ENCODE measurements at regions not wholly inside any gene's neighbourhood (a gene's known extent, or its start where the extent isn't known, plus 50 kb on each side); places are given as distances from the start of the nearest gene placed in this dataset.

GRCh38 chr3:166788936-166789335 is 591.2 kb downstream of the ZBBX start:
- Histone ChIP-seq H3K27ac (ENCODE audit: low read depth in 1 of 2, low read length in 2 of 2) (no peak overlapping the region), H2AFZ (ENCODE audit: insufficient read depth, low read depth, low read length, poor library complexity, severe bottlenecking) (no peak overlapping the region), H3K9me3 (replicated peaks in 1 of 2; ENCODE audit: control insufficient read depth in 1 of 2, insufficient read depth in 1 of 2, low read length in 2 of 2) (peaks cover 4 to 6% of the 10 kb centered on the region in 2 donors), H3K4me3 (replicated peaks in 1 of 3; ENCODE audit: low read depth in 2 of 3, low read length in 3 of 3) (no peak overlapping the region), H3K4me1 (ENCODE audit: control insufficient read depth in 1 of 2, insufficient read depth in 2 of 2, low read length in 2 of 2) (no peaks in the 10 kb centered on the region), H3K4me2 (replicated peaks; ENCODE audit: extremely low read depth, low read length, poor library complexity, severe bottlenecking) (no peak overlapping the region), H3K9ac (ENCODE audit: insufficient read depth, low read length, poor library complexity, severe bottlenecking) (no peak overlapping the region), H3K36me3 (replicated peaks in 1 of 2; ENCODE audit: control insufficient read depth in 1 of 2, insufficient read depth in 2 of 2, low read length in 2 of 2) (no peaks in the 10 kb centered on the region), H3K27me3 (ENCODE audit: control insufficient read depth in 2 of 2, insufficient read depth in 2 of 2, low read length in 2 of 2) (no peaks in the 10 kb centered on the region), H3K79me2 (ENCODE audit: insufficient read depth, low read length) (no peaks in the 10 kb centered on the region), H4K20me1 (ENCODE audit: insufficient read depth, low read length) (no peaks in the 10 kb centered on the region)
- no peak for TF ChIP-seq CTCF (IDR thresholded peaks at IDR 0.05)
- no peaks in the 10 kb centered on the region for H3K36me3 Mint-ChIP-seq
- H3K9me3 Mint-ChIP-seq, result peaks cover 0 to 6% (median 0%) of the 10 kb centered on the region in 7 donors
- H3K4me3 Mint-ChIP-seq, result no peak overlapping the region
- WGBS (ENCODE audit: insufficient coverage), result 100% methylated on average over 2 of the region's 4 CpGs
- H3K27ac Mint-ChIP-seq, result no peak overlapping the region
- intact Hi-C loops (cut with micrococcal nuclease), result no loop called here
- no peaks in the 10 kb centered on the region for H3K4me1 Mint-ChIP-seq
- no peak for DNase-seq
- no peaks in the 10 kb centered on the region for H3K27me3 Mint-ChIP-seq (ENCODE audit: low read depth in 3 of 3)

GRCh38 chr3:166785876-166786275 is 594.2 kb downstream of the ZBBX start:
- Histone ChIP-seq H3K4me2 (replicated peaks; ENCODE audit: extremely low read depth, low read length, poor library complexity, severe bottlenecking) (no peak overlapping the region), H3K4me1 (ENCODE audit: control insufficient read depth in 1 of 2, insufficient read depth in 2 of 2, low read length in 2 of 2) (no peaks in the 10 kb centered on the region), H2AFZ (ENCODE audit: insufficient read depth, low read depth, low read length, poor library complexity, severe bottlenecking) (no peak overlapping the region), H3K4me3 (replicated peaks in 1 of 3; ENCODE audit: low read depth in 2 of 3, low read length in 3 of 3) (no peak overlapping the region), H4K20me1 (ENCODE audit: insufficient read depth, low read length) (no peaks in the 10 kb centered on the region), H3K9ac (ENCODE audit: insufficient read depth, low read length, poor library complexity, severe bottlenecking) (no peak overlapping the region), H3K36me3 (replicated peaks in 1 of 2; ENCODE audit: control insufficient read depth in 1 of 2, insufficient read depth in 2 of 2, low read length in 2 of 2) (no peaks in the 10 kb centered on the region), H3K79me2 (ENCODE audit: insufficient read depth, low read length) (no peaks in the 10 kb centered on the region), H3K27me3 (ENCODE audit: control insufficient read depth in 2 of 2, insufficient read depth in 2 of 2, low read length in 2 of 2) (no peaks in the 10 kb centered on the region), H3K9me3 (replicated peaks in 1 of 2; ENCODE audit: control insufficient read depth in 1 of 2, insufficient read depth in 1 of 2, low read length in 2 of 2) (peaks cover 10 to 21% of the 10 kb centered on the region in 2 donors), H3K27ac (ENCODE audit: low read depth in 1 of 2, low read length in 2 of 2) (no peak overlapping the region)
- Mint-ChIP-seq H3K36me3 (no peaks in the 10 kb centered on the region), H3K27ac (no peak overlapping the region), H3K9me3 (peaks cover 0 to 8% (median 4%) of the 10 kb centered on the region in 7 donors), H3K4me3 (no peak overlapping the region), H3K27me3 (ENCODE audit: low read depth in 3 of 3) (no peaks in the 10 kb centered on the region), H3K4me1 (no peaks in the 10 kb centered on the region)
- DNase-seq, result no peak
- intact Hi-C loops (cut with micrococcal nuclease), result no loop called here
- WGBS (ENCODE audit: insufficient coverage), result no CpG with 5 or more reads among the region's 2 CpGs
- TF ChIP-seq CTCF (IDR thresholded peaks at IDR 0.05), result no peak

Data from CD14-positive monocyte (primary cell).